ENCODE measurements at regions not wholly inside any gene's neighbourhood (a gene's known extent, or its start where the extent isn't known, plus 50 kb on each side); places are given as distances from the start of the nearest gene placed in this dataset.

GRCh38 chr1:229993894-229994293 is 73.1 kb upstream of the GALNT2 start:
- no peaks in the 10 kb centered on the region for H3K9me3 Mint-ChIP-seq
- no peak for DNase-seq
- intact Hi-C loops (cut with micrococcal nuclease): no loop called here
- H3K27me3 Mint-ChIP-seq: no peaks in the 10 kb centered on the region
- ChIA-PET CTCF (no interaction called here), POLR2A (no interaction called here)
- no peak overlapping the region for H3K4me3 Mint-ChIP-seq
- H3K4me1 Mint-ChIP-seq (ENCODE audit: low read depth): no peaks in the 10 kb centered on the region
- H3K36me3 Mint-ChIP-seq (ENCODE audit: low read depth): no peaks in the 10 kb centered on the region
- ATAC-seq: no peak
- no peak overlapping the region for H3K27ac Mint-ChIP-seq
- no peak for TF ChIP-seq CTCF (IDR thresholded peaks at IDR 0.05)

GRCh38 chr1:229999004-229999670 is 67.9 kb upstream of the GALNT2 start:
- DNase-seq (no peak), ATAC-seq (no peak)
- H3K27me3 Mint-ChIP-seq: no peaks in the 10 kb centered on the region
- POLR2A ChIA-PET: no interaction called here
- H3K9me3 Mint-ChIP-seq: no peaks in the 10 kb centered on the region
- H3K4me3 Mint-ChIP-seq: no peak overlapping the region
- CTCF ChIA-PET: no interaction called here
- H3K4me1 Mint-ChIP-seq (ENCODE audit: low read depth): no peaks in the 10 kb centered on the region
- no peak for TF ChIP-seq CTCF (IDR thresholded peaks at IDR 0.05)
- H3K36me3 Mint-ChIP-seq (ENCODE audit: low read depth): no peaks in the 10 kb centered on the region
- intact Hi-C loops (cut with micrococcal nuclease): no loop called here
- H3K27ac Mint-ChIP-seq: no peak overlapping the region

- POLR2A ChIA-PET: no interaction called here
- Mint-ChIP-seq H3K4me3 (no peak overlapping the region), H3K27ac (no peak overlapping the region), H3K9me3 (no peaks in the 10 kb centered on the region), H3K27me3 (peaks cover 2% of the 10 kb centered on the region), H3K4me1 (ENCODE audit: low read depth) (no peaks in the 10 kb centered on the region), H3K36me3 (ENCODE audit: low read depth) (no peaks in the 10 kb centered on the region)
- no peak for TF ChIP-seq CTCF (IDR thresholded peaks at IDR 0.05)
- intact Hi-C loops (cut with micrococcal nuclease): no loop called here
- ATAC-seq: no peak
- no peak for DNase-seq
- CTCF ChIA-PET: no interaction called here
Observed at GRCh38 chr1:230000493-230001184, 66.4 kb upstream of the GALNT2 start.

GRCh38 chr1:230002164-230002803 is 64.8 kb upstream of the GALNT2 start:
- DNase-seq: no peak
- Mint-ChIP-seq H3K4me3 (no peak overlapping the region), H3K4me1 (ENCODE audit: low read depth) (no peaks in the 10 kb centered on the region), H3K27ac (no peak overlapping the region), H3K27me3 (peaks cover 2% of the 10 kb centered on the region), H3K9me3 (no peaks in the 10 kb centered on the region), H3K36me3 (ENCODE audit: low read depth) (no peaks in the 10 kb centered on the region)
- ChIA-PET POLR2A (no interaction called here), CTCF (no interaction called here)
- no peak for TF ChIP-seq CTCF (IDR thresholded peaks at IDR 0.05)
- intact Hi-C loops (cut with micrococcal nuclease): no loop called here
- ATAC-seq: no peak

GRCh38 chr1:230003409-230003808 is 63.6 kb upstream of the GALNT2 start:
- no peaks in the 10 kb centered on the region for H3K36me3 Mint-ChIP-seq (ENCODE audit: low read depth)
- H3K27me3 Mint-ChIP-seq: peaks cover 2% of the 10 kb centered on the region
- H3K4me3 Mint-ChIP-seq: no peak overlapping the region
- H3K27ac Mint-ChIP-seq: no peak overlapping the region
- ChIA-PET POLR2A (no interaction called here), CTCF (no interaction called here)
- intact Hi-C loops (cut with micrococcal nuclease): no loop called here
- H3K9me3 Mint-ChIP-seq: no peaks in the 10 kb centered on the region
- H3K4me1 Mint-ChIP-seq (ENCODE audit: low read depth): no peaks in the 10 kb centered on the region
- no peak for TF ChIP-seq CTCF (IDR thresholded peaks at IDR 0.05)
- DNase-seq: no peak
- ATAC-seq: no peak

Data from activated CD8-positive, alpha-beta T cell treated with anti-CD3 and anti-CD28 coated beads for 36 hours (primary cell).